ENCODE measurements at regions not wholly inside any gene's neighbourhood (a gene's known extent, or its start where the extent isn't known, plus 50 kb on each side); places are given as distances from the start of the nearest gene placed in this dataset.

DNA sequence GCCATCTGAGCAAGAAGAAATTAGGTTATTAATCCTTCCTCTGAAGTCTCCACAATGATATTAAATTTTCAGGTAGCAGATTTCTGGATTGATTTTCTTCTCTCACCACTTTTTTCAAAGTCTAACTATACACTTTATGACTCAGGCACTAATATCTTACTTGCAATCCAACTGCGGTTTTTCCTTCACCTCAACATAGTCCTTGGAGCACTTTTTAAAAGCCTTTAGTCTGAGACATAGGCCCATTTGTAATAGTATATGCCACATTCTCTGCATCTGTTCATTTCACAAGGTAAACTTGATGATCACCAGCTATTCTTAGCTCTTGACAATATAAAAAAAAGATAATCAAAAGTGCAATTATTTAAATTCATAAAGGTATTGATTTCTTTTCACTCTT is 55.9 kb upstream of the EDNRA start:
- TF ChIP-seq, protein P1, sequence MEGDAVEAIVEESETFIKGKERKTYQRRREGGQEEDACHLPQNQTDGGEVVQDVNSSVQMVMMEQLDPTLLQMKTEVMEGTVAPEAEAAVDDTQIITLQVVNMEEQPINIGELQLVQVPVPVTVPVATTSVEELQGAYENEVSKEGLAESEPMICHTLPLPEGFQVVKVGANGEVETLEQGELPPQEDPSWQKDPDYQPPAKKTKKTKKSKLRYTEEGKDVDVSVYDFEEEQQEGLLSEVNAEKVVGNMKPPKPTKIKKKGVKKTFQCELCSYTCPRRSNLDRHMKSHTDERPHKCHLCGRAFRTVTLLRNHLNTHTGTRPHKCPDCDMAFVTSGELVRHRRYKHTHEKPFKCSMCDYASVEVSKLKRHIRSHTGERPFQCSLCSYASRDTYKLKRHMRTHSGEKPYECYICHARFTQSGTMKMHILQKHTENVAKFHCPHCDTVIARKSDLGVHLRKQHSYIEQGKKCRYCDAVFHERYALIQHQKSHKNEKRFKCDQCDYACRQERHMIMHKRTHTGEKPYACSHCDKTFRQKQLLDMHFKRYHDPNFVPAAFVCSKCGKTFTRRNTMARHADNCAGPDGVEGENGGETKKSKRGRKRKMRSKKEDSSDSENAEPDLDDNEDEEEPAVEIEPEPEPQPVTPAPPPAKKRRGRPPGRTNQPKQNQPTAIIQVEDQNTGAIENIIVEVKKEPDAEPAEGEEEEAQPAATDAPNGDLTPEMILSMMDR (optimal IDR thresholded peaks at IDR 0.05 in 1 of 3, IDR thresholded peaks at IDR 0.05 in 1 of 3, conservative IDR thresholded peaks at IDR 0.05 in 1 of 3; ENCODE audit: extremely low read depth in 1 of 3, insufficient read depth in 2 of 3, low read length in 3 of 3), result no peak
- no peak for TF ChIP-seq EZH2 (IDR thresholded peaks at IDR 0.05; ENCODE audit: low read length)
